Activated naive CD8-positive, alpha-beta T cell (primary cell): ENCODE measurements at regions not wholly inside any gene's neighbourhood (a gene's known extent, or its start where the extent isn't known, plus 50 kb on each side); places are given as distances from the start of the nearest gene placed in this dataset.
"Not testable (repeated sequence)": the region's sequence is repeated elsewhere in the genome, so short reads cannot be mapped to it uniquely, and the experiment has no call there.

Source experiments
- H3K27ac Mint-ChIP-seq: one replicate; pipeline ENCODE4 v1.8.0; 2021; ENCODE audit warnings: mixed read lengths
- H3K27me3 Mint-ChIP-seq: one replicate; pipeline ENCODE4 v1.8.0; 2021; ENCODE audit warnings: mixed read lengths
- H3K36me3 Mint-ChIP-seq: one replicate; pipeline ENCODE4 v1.8.0; 2021; ENCODE audit warnings: mixed read lengths
- H3K4me1 Mint-ChIP-seq: one replicate; pipeline ENCODE4 v1.8.0; 2021; ENCODE audit warnings: low read depth, mixed read lengths
- H3K4me3 Mint-ChIP-seq: one replicate; pipeline ENCODE4 v1.8.0; 2021; ENCODE audit warnings: mild to moderate bottlenecking, mixed read lengths
- H3K9me3 Mint-ChIP-seq: one replicate; pipeline ENCODE4 v1.8.0; 2021; ENCODE audit warnings: low read depth, mixed read lengths

DNA sequence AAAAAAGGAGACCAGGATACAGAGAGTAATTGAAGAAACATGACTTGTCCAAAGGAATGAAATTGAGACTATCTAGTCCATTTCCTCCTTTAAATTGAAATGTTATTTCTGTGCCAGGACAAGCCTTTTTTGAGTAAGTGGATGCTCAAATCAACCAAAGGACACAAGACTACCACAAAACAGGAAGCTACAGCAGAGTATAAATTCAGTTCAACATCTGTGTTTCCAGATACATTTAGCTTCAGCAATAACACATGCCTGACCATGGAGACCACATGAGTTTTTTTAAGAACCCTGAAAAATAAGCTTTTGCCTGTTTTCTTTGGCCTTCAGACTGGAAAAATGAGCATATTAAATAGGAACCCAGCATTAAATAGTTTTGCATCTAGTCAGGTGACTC is 707.5 kb downstream of the ZWINT start:
- Mint-ChIP-seq H3K27ac (no peak overlapping the region), H3K9me3 (peaks cover 6% of the 10 kb centered on the region), H3K36me3 (no peaks in the 10 kb centered on the region), H3K4me1 (no peaks in the 10 kb centered on the region), H3K4me3 (no peak overlapping the region), H3K27me3 (no peaks in the 10 kb centered on the region)

DNA sequence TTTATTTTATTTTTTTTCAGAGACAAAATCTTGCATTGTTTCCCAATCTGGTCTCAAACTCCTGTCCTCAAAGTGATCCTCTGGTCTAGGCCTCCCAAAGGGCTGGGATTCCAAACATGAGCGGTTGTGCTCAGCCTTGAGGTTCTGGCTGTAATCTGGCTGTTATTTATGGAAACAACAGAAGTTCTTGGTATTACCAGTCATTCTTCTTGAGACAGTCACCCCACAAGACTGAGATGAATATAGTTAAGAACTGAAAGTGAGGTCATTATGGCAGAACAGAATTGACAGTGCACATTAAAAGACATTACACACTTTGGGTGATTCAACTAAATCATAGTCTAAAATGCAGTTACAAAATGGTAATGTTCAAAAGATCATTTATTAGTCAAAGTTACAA is 719.5 kb downstream of the ZWINT start:
- no peak overlapping the region for H3K27ac Mint-ChIP-seq
- no peak overlapping the region for H3K4me3 Mint-ChIP-seq
- H3K36me3 Mint-ChIP-seq = no peaks in the 10 kb centered on the region
- no peaks in the 10 kb centered on the region for H3K9me3 Mint-ChIP-seq
- H3K4me1 Mint-ChIP-seq = no peaks in the 10 kb centered on the region
- no peaks in the 10 kb centered on the region for H3K27me3 Mint-ChIP-seq

DNA sequence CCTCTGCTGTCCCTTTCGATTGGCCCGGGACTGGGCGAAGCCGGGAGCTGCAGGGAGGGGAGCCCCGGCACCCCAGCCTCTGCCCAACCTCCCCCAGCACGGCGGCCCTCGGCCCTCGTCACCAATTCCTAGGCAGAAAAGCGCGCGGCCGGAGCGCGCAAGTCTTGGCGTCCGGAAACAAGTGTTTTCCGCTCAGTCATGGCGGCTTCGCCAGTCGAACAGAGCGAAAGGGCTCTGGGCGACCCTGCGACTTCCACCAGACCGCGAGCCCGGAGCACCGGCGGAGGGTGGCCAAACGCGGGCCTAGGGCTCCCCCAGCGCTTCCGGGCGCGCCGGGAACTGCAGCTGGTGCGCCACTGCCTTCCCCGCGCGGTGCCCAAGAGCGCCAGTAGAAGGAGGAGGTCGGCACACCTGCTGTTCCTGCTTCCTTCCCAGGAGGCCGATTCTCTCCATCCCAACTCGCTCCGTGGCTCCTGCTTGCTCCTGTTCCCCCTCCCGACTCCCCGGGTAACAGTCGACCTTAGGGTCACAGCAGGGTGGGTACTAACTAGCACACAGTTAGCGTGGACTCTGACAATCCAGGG is 729.9 kb downstream of the ZWINT start:
- Mint-ChIP-seq H3K4me3 (peak overlapping the region; percentile 59), H3K4me1 (no peaks in the 10 kb centered on the region)

DNA sequence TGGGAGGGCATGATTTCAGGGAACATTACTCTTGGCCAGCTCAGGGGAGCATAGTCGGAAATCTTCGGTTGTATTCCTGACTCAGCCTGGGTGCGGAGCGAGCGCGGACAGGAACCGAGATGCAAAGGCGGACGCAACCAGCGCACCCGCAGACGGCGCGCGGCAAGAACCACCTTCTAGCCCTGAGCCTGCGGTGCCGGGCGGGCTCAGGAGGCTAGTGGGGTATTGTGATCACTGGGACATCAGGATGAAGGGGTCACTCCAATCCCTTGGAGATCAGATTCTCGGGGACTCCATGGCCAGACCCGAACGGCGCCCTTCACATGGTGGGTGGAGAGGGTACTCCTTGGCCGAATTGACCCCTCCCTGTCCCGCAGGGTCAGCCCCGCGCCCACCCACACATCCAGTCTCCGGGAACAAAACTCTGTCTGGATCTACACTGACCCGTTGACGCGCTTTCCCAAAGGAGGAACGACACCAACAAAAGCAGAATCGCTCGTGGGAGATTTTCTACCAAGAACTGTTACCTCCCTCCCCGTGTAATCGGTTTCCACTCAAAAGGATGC is 730.5 kb downstream of the ZWINT start:
- Mint-ChIP-seq H3K27ac (no peak overlapping the region), H3K4me1 (no peaks in the 10 kb centered on the region), H3K36me3 (no peaks in the 10 kb centered on the region), H3K27me3 (peaks cover 15% of the 10 kb centered on the region), H3K9me3 (no peaks in the 10 kb centered on the region), H3K4me3 (no peak overlapping the region)

More for the DNA sequence above, 729.9 kb downstream of the ZWINT start:
- H3K27ac Mint-ChIP-seq = no peak overlapping the region
- no peaks in the 10 kb centered on the region for H3K36me3 Mint-ChIP-seq
- no peaks in the 10 kb centered on the region for H3K9me3 Mint-ChIP-seq
- H3K27me3 Mint-ChIP-seq = peaks cover 15% of the 10 kb centered on the region

DNA sequence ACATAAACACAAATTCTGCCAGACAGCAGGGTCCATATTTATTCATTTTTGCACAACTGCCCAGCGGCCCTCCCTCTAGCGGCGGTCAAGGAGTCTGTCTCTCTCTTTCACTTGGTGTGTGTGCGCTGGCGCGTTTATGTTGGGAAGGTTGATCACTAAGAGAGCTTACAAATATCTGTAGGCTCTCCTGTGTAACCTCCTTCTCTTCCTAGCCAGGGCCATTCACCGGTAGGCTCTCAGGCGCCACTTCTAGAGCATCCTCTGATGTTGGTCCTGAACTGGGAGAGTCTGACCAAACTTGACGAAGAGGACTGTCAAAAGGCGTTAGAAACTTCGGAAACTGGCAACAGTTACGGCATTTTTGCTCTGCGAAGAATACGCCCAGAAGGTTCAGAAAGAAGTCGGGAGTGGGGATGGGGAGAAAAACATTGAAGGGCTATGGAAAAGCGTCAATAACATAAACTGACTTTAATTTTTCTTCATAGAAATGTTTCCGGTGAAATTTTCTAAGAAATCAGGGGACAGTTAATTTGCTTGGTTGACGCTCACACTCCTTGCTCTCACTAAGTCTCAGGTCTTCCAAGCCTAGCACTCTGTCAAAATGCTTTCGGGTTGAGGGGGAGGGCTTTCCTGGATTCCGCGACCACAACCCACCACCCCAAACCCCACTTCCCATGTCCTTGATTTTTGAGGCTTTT is 731.1 kb downstream of the ZWINT start:
- no peaks in the 10 kb centered on the region for H3K9me3 Mint-ChIP-seq
- no peak overlapping the region for H3K4me3 Mint-ChIP-seq
- H3K4me1 Mint-ChIP-seq = no peaks in the 10 kb centered on the region
- H3K27me3 Mint-ChIP-seq = peaks cover 15% of the 10 kb centered on the region
- no peaks in the 10 kb centered on the region for H3K36me3 Mint-ChIP-seq
- no peak overlapping the region for H3K27ac Mint-ChIP-seq

DNA sequence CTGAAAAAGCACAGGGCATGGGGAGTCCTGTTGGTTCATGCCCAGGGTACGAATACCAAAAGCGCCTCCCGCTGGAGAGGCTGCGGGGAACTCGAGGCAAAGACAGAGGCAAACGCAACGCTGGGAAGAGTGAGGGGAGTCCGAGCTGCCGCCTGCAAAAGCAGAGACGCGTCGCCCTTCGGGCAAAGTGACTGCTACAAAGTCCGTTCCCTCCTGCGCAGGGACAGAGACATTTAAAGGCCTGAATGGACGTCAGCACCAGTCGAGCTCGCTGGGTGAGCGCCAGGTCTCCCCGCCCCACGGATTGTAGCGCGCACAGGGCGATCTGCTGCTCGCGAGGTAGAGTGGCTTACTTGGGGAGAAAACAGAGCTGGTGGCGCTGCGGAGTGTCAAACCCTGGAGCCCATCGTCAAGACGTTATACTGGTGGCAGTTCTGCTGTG is 732.8 kb downstream of the ZWINT start:
- no peaks in the 10 kb centered on the region for H3K4me1 Mint-ChIP-seq
- H3K27me3 Mint-ChIP-seq = peaks cover 15% of the 10 kb centered on the region
- H3K9me3 Mint-ChIP-seq = no peaks in the 10 kb centered on the region
- no peaks in the 10 kb centered on the region for H3K36me3 Mint-ChIP-seq
- no peak overlapping the region for H3K27ac Mint-ChIP-seq
- no peak overlapping the region for H3K4me3 Mint-ChIP-seq

DNA sequence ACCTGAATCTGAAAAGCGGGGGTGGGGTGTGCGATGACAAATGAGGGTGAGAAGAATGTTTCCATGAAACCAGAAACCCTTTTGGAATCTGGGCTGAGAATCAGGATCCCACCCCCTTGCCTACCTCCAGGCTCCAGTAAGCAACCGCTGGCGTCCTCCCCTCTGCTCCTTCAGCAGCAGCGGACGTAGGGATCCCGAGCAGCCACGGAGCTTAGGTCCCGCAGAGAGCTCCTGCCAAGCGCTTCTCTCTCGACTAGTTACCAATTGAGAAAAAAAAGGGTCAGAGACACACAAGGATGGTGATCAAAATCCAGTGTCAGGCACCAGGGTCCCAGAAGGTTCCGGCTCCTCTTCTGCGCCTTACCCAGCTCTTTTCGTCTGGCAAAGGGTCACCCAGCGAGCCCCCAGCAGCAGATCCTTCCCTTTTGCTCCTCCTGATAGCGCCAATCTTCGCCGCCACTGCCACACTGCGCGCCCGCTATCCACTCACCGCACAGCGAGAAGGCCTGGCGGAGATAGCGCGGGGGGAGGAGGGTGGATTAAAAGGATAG is 733.5 kb downstream of the ZWINT start:
- H3K27ac Mint-ChIP-seq = no peak overlapping the region
- peaks cover 15% of the 10 kb centered on the region for H3K27me3 Mint-ChIP-seq
- H3K36me3 Mint-ChIP-seq = no peaks in the 10 kb centered on the region
- H3K9me3 Mint-ChIP-seq = no peaks in the 10 kb centered on the region
- H3K4me3 Mint-ChIP-seq = no peak overlapping the region
- no peaks in the 10 kb centered on the region for H3K4me1 Mint-ChIP-seq

DNA sequence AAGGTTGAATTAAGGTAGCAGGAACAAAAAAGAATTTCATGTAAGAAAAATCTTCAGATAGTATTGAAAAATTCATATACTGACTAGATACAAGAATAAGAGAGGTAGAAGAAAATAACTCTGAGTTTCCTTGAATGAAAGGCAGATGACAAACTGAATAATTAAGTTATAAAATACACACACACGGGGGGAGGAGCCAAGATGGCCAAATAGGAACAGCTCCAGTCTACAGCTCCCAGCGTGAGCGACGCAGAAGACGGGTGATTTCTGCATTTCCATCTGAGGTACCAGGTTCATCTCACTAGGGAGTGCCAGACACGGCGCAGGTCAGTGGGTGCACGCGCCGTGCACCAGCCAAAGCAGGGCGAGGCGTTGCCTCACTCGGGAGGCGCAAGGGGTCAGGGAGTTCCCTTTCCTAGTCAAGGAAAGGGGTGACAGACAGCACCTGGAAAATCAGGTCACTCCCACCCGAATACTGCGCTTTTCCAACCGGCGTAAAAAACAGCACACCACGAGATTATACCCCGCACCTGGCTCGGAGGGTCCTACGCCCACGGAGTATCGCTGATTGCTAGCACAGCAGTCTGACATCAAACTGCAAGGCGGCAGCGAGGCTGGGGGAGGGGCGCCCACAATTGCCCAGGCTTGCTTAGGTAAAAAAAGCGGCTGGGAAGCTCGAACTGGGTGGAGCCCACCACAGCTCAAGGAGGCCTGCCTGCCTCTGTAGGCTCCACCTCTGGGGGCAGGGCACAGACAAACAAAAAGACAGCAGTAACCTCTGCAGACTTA is 759.2 kb downstream of the ZWINT start:
- H3K27ac Mint-ChIP-seq, H3K27me3 Mint-ChIP-seq, H3K36me3 Mint-ChIP-seq, H3K9me3 Mint-ChIP-seq, H3K4me3 Mint-ChIP-seq, H3K4me1 Mint-ChIP-seq: not testable (repeated sequence)

DNA sequence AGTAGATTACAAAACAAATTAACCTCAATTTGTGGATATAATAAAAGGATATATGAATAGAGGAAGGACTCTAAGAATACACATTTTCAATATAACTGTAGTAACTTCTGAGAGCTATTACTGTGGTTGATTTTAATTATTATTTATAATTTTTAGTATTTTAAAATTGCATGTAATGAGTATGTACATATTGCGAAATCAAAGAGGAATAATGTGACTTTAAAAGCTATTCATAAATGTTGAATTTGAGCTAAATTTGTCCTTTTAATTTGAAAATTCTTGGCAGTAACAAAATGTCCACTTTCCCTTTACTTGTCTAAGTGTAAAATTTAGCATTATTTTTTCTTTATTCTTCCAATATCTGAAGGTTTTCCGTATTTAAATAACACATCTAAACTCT is 750.6 kb upstream of the PCDH15 start:
- H3K27ac Mint-ChIP-seq = no peak overlapping the region
- H3K27me3 Mint-ChIP-seq = no peaks in the 10 kb centered on the region
- H3K4me3 Mint-ChIP-seq = no peak overlapping the region
- no peaks in the 10 kb centered on the region for H3K36me3 Mint-ChIP-seq
- H3K4me1 Mint-ChIP-seq = no peaks in the 10 kb centered on the region
- peaks cover 3% of the 10 kb centered on the region for H3K9me3 Mint-ChIP-seq

DNA sequence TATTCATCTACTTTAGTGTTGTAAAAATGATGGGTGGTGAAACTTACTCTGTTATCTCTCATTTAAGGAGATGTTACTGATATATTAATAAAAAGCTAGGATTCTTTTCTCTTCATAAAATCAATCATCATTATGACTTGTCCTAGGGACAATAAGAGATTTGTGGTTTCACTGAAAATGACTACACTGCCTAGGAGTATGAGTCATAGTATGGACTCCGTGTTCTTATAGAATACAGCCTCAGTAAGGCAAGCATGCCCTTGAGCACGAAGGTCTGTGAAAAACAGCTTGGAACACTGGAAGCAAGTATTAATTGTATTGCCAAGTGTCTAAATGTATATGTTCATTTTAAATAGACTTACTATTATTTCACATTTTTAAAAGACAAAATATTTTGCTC is 749.2 kb upstream of the PCDH15 start:
- no peak overlapping the region for H3K4me3 Mint-ChIP-seq
- no peaks in the 10 kb centered on the region for H3K4me1 Mint-ChIP-seq
- H3K27ac Mint-ChIP-seq = no peak overlapping the region
- H3K9me3 Mint-ChIP-seq = peaks cover 3% of the 10 kb centered on the region
- H3K27me3 Mint-ChIP-seq = no peaks in the 10 kb centered on the region
- no peaks in the 10 kb centered on the region for H3K36me3 Mint-ChIP-seq

DNA sequence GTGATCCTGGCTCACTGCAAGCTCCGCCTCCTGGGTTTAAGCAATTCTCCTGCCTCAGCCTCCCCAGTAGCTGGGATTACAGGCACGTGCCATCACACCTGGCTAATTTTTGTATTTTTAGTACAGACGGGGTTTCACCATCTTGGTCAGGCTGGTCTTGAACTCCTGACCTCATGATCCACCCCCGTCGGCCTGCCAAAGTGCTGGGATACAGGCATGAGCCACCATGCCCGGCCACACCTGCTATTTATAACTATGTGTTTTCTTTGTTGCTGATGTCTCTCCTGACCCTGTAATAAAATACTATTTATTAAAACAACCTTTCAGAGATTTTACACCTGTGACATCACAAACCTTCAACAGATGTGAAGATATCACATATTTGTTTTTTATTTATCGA is 736.5 kb upstream of the PCDH15 start:
- H3K9me3 Mint-ChIP-seq, H3K36me3 Mint-ChIP-seq, H3K4me1 Mint-ChIP-seq, H3K4me3 Mint-ChIP-seq, H3K27ac Mint-ChIP-seq, H3K27me3 Mint-ChIP-seq: not testable (repeated sequence)

DNA sequence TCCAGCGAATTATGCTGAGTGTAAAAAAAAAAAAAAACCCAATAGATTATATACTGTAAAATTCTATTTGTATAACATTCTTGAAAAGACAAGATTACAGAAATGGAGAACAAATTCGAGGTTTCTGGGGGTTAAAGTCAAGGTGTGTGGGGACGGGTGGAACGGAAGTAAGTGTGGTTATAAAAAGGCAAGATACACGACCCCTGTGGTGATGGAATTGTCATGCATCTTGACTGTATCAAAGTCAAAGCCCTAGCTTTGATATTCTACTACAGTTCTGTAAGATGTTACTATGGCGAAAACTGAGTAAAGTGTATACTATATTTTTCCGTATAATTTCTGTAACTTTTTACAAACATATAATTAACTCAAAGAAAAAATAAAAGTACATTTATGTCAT is 718.2 kb upstream of the PCDH15 start:
- Mint-ChIP-seq H3K9me3 (peaks cover 10% of the 10 kb centered on the region), H3K4me3 (no peak overlapping the region), H3K27me3 (no peaks in the 10 kb centered on the region), H3K4me1 (no peaks in the 10 kb centered on the region), H3K36me3 (no peaks in the 10 kb centered on the region), H3K27ac (no peak overlapping the region)

DNA sequence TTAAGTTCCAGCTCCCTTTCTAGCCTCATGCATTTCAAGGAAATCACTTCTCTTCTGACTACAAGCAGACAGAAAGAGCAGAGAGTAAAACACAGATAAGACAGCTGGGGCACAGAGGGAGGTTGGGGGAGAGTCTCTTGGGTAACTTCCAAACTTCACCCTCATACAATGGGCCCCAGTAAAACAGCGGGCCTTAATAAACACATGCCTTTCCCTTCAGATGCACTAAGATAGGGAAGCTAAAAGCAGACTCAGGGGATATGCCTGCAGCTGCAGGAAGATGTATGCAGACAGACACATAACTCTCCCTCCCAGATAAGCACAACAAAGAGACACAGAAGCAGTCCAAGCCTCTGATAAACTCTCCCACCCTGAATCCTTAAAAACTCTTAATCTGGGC is 717.4 kb upstream of the PCDH15 start:
- H3K4me1 Mint-ChIP-seq, H3K27me3 Mint-ChIP-seq, H3K4me3 Mint-ChIP-seq, H3K27ac Mint-ChIP-seq, H3K36me3 Mint-ChIP-seq: not testable (repeated sequence)
- H3K9me3 Mint-ChIP-seq = peaks cover 11% of the 10 kb centered on the region

DNA sequence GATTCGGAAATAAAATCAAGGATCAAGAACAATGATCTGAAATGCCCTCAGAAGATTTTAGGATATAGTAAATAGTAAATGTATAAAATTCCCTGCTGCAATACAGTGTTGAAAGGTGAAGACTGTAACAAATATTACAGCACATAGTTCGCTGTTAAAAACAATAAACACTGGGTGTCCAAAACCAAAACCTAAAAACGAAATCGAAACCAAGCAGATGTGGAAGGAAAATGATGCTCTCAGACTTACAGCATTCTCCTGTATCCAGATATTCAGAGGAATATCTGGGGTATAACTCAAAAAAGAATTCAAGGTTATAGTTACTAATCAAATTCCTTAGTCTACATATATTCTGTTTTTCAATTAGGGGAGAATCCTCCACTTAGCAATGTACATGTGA is 708.1 kb upstream of the PCDH15 start:
- Mint-ChIP-seq H3K36me3 (no peaks in the 10 kb centered on the region), H3K27ac (no peak overlapping the region), H3K4me3 (no peak overlapping the region), H3K4me1 (no peaks in the 10 kb centered on the region), H3K27me3 (no peaks in the 10 kb centered on the region), H3K9me3 (peaks cover 9% of the 10 kb centered on the region)

DNA sequence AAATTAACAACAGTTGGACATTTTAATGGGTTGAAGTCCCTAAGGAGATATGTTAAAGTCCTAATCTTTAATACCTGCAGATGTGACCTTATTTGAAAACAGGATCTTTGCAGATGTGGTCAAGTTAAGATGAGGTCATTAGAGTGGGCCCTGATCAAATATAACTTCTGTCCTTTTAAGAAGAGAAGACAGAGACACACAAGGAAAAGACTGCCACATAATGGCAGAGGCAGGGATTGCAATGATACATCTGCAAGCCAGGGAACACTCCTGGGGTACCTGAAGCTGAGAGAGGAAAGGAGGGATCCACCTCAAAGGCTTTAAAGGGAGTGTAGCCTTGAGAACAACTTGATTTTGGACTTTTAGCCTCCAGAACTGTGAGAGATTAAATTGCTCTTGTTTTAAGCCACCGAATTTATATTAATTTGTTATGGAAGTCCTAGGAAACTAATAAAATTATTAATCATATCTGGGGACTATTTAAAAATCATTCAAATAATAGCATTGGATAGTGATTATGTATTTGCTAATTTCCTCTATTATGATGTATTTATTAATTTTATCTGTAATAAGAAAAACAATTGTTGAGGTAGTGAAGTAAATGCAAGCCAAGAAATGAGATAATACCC is 700.0 kb upstream of the PCDH15 start:
- Mint-ChIP-seq H3K4me3 (no peak overlapping the region), H3K9me3 (peaks cover 10% of the 10 kb centered on the region), H3K27ac (no peak overlapping the region), H3K27me3 (no peaks in the 10 kb centered on the region), H3K4me1 (no peaks in the 10 kb centered on the region), H3K36me3 (no peaks in the 10 kb centered on the region)
